H1 (cell line): ENCODE measurements at regions not wholly inside any gene's neighbourhood (a gene's known extent, or its start where the extent isn't known, plus 50 kb on each side); places are given as distances from the start of the nearest gene placed in this dataset.

Experiments
- ATF3 ChIP-seq: IDR thresholded peaks from 2 replicates; pipeline ENCODE4 v1.6.1; 2011; ENCODE audit warnings: low read depth, mild to moderate bottlenecking, low read length; ENCODE audit not compliant: insufficient read depth
- CEBPB ChIP-seq: IDR thresholded peaks from 2 replicates; pipeline ENCODE4 v1.6.1; 2012; ENCODE audit warnings: low read depth, low read length
- NANOG ChIP-seq: IDR thresholded peaks from 2 replicates; pipeline ENCODE4 v1.6.1; 2011; ENCODE audit warnings: low read length, low read depth, mild to moderate bottlenecking, inconsistent platforms; ENCODE audit not compliant: insufficient read depth, poor library complexity, severe bottlenecking
- RXRA ChIP-seq: IDR thresholded peaks from 2 replicates; pipeline ENCODE4 v1.6.1; 2011; ENCODE audit warnings: low read depth, mild to moderate bottlenecking, low read length, moderate library complexity; ENCODE audit not compliant: insufficient read depth
- SP4 ChIP-seq: IDR thresholded peaks from 2 replicates; pipeline ENCODE4 v1.6.1; 2012; ENCODE audit warnings: low read length, inconsistent platforms
- SRF ChIP-seq: IDR thresholded peaks from 2 replicates; pipeline ENCODE4 v1.6.1; 2011; ENCODE audit warnings: mild to moderate bottlenecking, low read depth, low read length, moderate library complexity
- TAF1 ChIP-seq: IDR thresholded peaks from 2 replicates; pipeline ENCODE4 v1.6.1; 2011; ENCODE audit warnings: mild to moderate bottlenecking, low read depth, low read length
- TF ChIP-seq, protein P1 (sequence below), 3 experiments: IDR thresholded peaks; 1 replicate in 2 of 3; 2 replicates in 1 of 3; pipeline versions ENCODE4 v1.5.1 to v1.6.1; 2011; ENCODE audit warnings: low read length in 3 of 3, mild to moderate bottlenecking in 3 of 3, inconsistent platforms in 2 of 3, low read depth in 1 of 3, moderate library complexity in 1 of 3; ENCODE audit not compliant: insufficient read depth in 1 of 3; ENCODE audit errors: control extremely low read depth in 1 of 3

GRCh38 chr2:81835321-81836000 is 1530.9 kb upstream of the LRRTM1 start (continued):
- TF ChIP-seq, protein P1, sequence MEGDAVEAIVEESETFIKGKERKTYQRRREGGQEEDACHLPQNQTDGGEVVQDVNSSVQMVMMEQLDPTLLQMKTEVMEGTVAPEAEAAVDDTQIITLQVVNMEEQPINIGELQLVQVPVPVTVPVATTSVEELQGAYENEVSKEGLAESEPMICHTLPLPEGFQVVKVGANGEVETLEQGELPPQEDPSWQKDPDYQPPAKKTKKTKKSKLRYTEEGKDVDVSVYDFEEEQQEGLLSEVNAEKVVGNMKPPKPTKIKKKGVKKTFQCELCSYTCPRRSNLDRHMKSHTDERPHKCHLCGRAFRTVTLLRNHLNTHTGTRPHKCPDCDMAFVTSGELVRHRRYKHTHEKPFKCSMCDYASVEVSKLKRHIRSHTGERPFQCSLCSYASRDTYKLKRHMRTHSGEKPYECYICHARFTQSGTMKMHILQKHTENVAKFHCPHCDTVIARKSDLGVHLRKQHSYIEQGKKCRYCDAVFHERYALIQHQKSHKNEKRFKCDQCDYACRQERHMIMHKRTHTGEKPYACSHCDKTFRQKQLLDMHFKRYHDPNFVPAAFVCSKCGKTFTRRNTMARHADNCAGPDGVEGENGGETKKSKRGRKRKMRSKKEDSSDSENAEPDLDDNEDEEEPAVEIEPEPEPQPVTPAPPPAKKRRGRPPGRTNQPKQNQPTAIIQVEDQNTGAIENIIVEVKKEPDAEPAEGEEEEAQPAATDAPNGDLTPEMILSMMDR (IDR thresholded peaks at IDR 0.05; ENCODE audit: control extremely low read depth in 1 of 3, insufficient read depth in 1 of 3, low read depth in 1 of 3, low read length in 3 of 3) = no peak
- TF ChIP-seq TAF1 = no peak
- TF ChIP-seq SP4 = no peak
- no peak for TF ChIP-seq NANOG
- TF ChIP-seq SRF = no peak
- TF ChIP-seq CEBPB = no peak
- TF ChIP-seq ATF3 = no peak
- no peak for TF ChIP-seq RXRA
